OCI-M2 (cell line): ENCODE measurements at regions not wholly inside any gene's neighbourhood (a gene's known extent, or its start where the extent isn't known, plus 50 kb on each side); places are given as distances from the start of the nearest gene placed in this dataset.

Experiments
- DNase-seq: peaks from one replicate; lab custom pipeline; 2025; ENCODE audit not compliant: unreplicated experiment; lab: John Stamatoyannopoulos, UW

- DNase-seq: no peak
Measured at GRCh38 chr12:59927032-59927431, 331.2 kb downstream of the SLC16A7 start.

GRCh38 chr12:59928416-59928815, 332.6 kb downstream of the SLC16A7 start:
- DNase-seq: no peak

- DNase-seq: no peak
Measured at GRCh38 chr12:59929110-59929509, 333.3 kb downstream of the SLC16A7 start.

GRCh38 chr12:59934486-59934885, 338.7 kb downstream of the SLC16A7 start:
- no peak for DNase-seq

GRCh38 chr12:59936534-59936933, 340.7 kb downstream of the SLC16A7 start:
- no peak for DNase-seq

- DNase-seq: no peak
Measured at GRCh38 chr12:59937148-59937547, 341.3 kb downstream of the SLC16A7 start.

- DNase-seq: no peak
Measured at GRCh38 chr12:59938190-59938962, 342.5 kb downstream of the SLC16A7 start.

- DNase-seq: no peak
Measured at GRCh38 chr12:59940631-59941342, 345.0 kb downstream of the SLC16A7 start.

- no peak for DNase-seq
Measured at GRCh38 chr12:59941461-59941860, 345.6 kb downstream of the SLC16A7 start.

- DNase-seq: no peak
Measured at GRCh38 chr12:59944177-59944576, 348.3 kb downstream of the SLC16A7 start.

GRCh38 chr12:59946635-59947034, 350.8 kb downstream of the SLC16A7 start:
- no peak for DNase-seq

- DNase-seq: no peak
Measured at GRCh38 chr12:59963546-59963945, 367.7 kb downstream of the SLC16A7 start.

GRCh38 chr12:59972905-59973304, 377.1 kb downstream of the SLC16A7 start:
- DNase-seq: no peak

- DNase-seq: no peak
Measured at GRCh38 chr12:59973515-59973914, 377.7 kb downstream of the SLC16A7 start.

- no peak for DNase-seq
Measured at GRCh38 chr12:59977779-59978178, 381.9 kb downstream of the SLC16A7 start.

GRCh38 chr12:59980476-59980875, 384.6 kb downstream of the SLC16A7 start:
- no peak for DNase-seq

- no peak for DNase-seq
Measured at GRCh38 chr12:59999291-59999690, 403.5 kb downstream of the SLC16A7 start.

GRCh38 chr12:60010486-60010885, 414.7 kb downstream of the SLC16A7 start:
- DNase-seq: no peak

- no peak for DNase-seq
Measured at GRCh38 chr12:60012659-60013058, 416.8 kb downstream of the SLC16A7 start.

GRCh38 chr12:60014436-60014835, 418.6 kb downstream of the SLC16A7 start:
- no peak for DNase-seq

GRCh38 chr12:60020068-60020467, 424.2 kb downstream of the SLC16A7 start:
- DNase-seq: no peak

GRCh38 chr12:60021235-60021634, 425.4 kb downstream of the SLC16A7 start:
- no peak for DNase-seq
